Muscle of leg (tissue), 3 donors: ENCODE measurements at regions not wholly inside any gene's neighbourhood (a gene's known extent, or its start where the extent isn't known, plus 50 kb on each side); places are given as distances from the start of the nearest gene placed in this dataset.

Source experiments
- DNase-seq: peaks from one replicate; pipeline ENCODE4 v3.0.0; 2013
- H3K27ac ChIP-seq: one replicate; pipeline ENCODE4 v1.5.1; 2013; ENCODE audit warnings: mild to moderate bottlenecking, low read length, control low read depth
- H3K27me3 ChIP-seq: one replicate; pipeline ENCODE4 v1.6.1; 2013; ENCODE audit warnings: low read length; ENCODE audit not compliant: control insufficient read depth, insufficient read depth
- H3K36me3 ChIP-seq: one replicate; pipeline ENCODE4 v1.6.1; 2013; ENCODE audit warnings: low read length; ENCODE audit not compliant: control insufficient read depth, insufficient read depth
- H3K4me1 ChIP-seq: one replicate; pipeline ENCODE4 v1.6.1; 2013; ENCODE audit warnings: low read length; ENCODE audit not compliant: control insufficient read depth, insufficient read depth
- H3K4me3 ChIP-seq: one replicate; pipeline ENCODE4 v1.5.1; 2013; ENCODE audit warnings: low read length, control low read depth
- H3K9me3 ChIP-seq: replicated peaks from 2 replicates; pipeline ENCODE4 v1.6.1; 2013; ENCODE audit warnings: low read depth, low read length; ENCODE audit not compliant: control insufficient read depth
- WGBS: methylation state at CpG from one replicate; pipeline ENCODE4 v1.1.5; 2013; ENCODE audit warnings: missing lambda C conversion rate; ENCODE audit not compliant: insufficient coverage; 5-methylcytosine and 5-hydroxymethylcytosine counted together

DNA sequence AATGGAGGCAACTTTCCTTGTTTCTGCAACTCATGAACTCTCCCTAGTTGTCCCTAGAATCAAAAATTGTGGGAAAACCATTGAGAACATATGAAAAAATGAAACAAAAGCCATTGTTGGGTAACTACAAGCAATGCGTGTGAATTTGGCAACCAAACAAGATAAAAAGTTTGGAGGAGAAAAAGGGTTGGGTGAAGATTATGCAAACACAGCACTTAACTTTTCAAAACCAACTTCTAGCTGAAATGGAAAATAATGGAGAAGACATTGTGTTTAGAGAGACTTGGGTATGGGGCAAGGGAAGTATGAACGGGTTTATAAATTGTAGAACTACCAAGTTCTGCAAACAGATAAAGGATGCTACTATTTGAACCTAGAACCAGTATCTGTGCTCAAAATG is 89.0 kb upstream of the SVIL start:
- peaks cover 10% of the 10 kb centered on the region for H3K9me3 ChIP-seq
- WGBS, result no CpG with 5 or more reads among the region's 2 CpGs
- H3K36me3 ChIP-seq, result peaks cover 3% of the 10 kb centered on the region
- H3K27ac ChIP-seq, result peak overlapping the region; percentile 17
- H3K4me1 ChIP-seq, result peaks cover 17% of the 10 kb centered on the region
- no peak overlapping the region for H3K4me3 ChIP-seq
- no peaks in the 10 kb centered on the region for H3K27me3 ChIP-seq
- DNase-seq, result no peak

- no peak overlapping the region for H3K27ac ChIP-seq
- no peak overlapping the region for H3K4me3 ChIP-seq
- no CpG with 5 or more reads among the region's 4 CpGs for WGBS
- H3K27me3 ChIP-seq, result no peaks in the 10 kb centered on the region
- DNase-seq, result no peak
- peaks cover 10% of the 10 kb centered on the region for H3K9me3 ChIP-seq
- H3K4me1 ChIP-seq, result peaks cover 13% of the 10 kb centered on the region
- no peaks in the 10 kb centered on the region for H3K36me3 ChIP-seq
Observed at GRCh38 chr10:29722777-29723176, 88.0 kb upstream of the SVIL start.

- H3K36me3 ChIP-seq, result no peaks in the 10 kb centered on the region
- H3K27ac ChIP-seq, result no peak overlapping the region
- H3K4me3 ChIP-seq, result no peak overlapping the region
- H3K9me3 ChIP-seq, result peaks cover 10% of the 10 kb centered on the region
- peaks cover 3% of the 10 kb centered on the region for H3K4me1 ChIP-seq
- no peaks in the 10 kb centered on the region for H3K27me3 ChIP-seq
- no peak for DNase-seq
Observed at GRCh38 chr10:29720149-29720548, 85.4 kb upstream of the SVIL start.

DNA sequence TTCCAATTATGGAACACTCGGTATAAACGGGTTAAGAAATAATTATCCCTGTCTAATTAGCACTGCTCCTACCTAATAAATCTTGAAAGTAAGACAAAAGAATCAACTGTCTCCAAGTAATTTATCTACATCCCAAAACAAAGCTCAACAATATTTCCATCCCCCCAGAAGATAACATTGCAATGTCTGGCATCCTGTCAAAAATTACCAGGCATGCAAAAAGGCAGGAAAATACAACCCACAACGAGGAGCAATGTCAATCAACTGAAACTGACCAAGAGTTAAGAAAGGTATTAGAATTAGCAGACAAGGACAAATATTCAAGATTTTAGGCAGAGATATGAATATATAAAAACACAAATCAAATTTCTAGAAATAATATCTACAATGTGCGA is 84.5 kb upstream of the SVIL start:
- no peak overlapping the region for H3K4me3 ChIP-seq
- no CpG with 5 or more reads among the region's 4 CpGs for WGBS
- no peaks in the 10 kb centered on the region for H3K36me3 ChIP-seq
- no peak overlapping the region for H3K27ac ChIP-seq
- H3K4me1 ChIP-seq, result no peaks in the 10 kb centered on the region
- DNase-seq, result no peak
- peaks cover 10% of the 10 kb centered on the region for H3K9me3 ChIP-seq
- no peaks in the 10 kb centered on the region for H3K27me3 ChIP-seq

DNA sequence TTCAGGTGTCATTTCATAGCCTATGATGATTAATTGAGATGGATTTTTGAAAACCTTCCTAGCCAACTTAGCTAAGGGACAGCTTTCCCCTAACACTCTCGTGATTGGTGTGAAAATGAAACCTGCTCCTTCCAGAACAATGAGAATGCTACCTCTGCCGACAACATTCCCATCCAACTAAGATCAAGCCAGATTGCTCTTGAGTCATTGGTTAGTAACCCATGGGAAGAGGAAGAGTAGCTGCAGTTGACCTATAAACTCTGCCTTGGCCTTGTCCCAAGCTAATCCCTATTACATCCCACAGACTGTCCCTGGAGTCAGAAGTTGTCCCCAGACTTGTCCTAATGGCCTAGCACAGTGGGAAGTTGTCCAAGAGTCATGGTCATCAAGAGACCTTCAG is 80.5 kb upstream of the SVIL start:
- Histone ChIP-seq H3K9me3 (peaks cover 5% of the 10 kb centered on the region), H3K27me3 (no peaks in the 10 kb centered on the region), H3K4me3 (no peak overlapping the region), H3K4me1 (peaks cover 10% of the 10 kb centered on the region), H3K36me3 (no peaks in the 10 kb centered on the region), H3K27ac (no peak overlapping the region)
- no peak for DNase-seq
- 60% methylated on average over 1 of the region's 2 CpGs for WGBS

DNA sequence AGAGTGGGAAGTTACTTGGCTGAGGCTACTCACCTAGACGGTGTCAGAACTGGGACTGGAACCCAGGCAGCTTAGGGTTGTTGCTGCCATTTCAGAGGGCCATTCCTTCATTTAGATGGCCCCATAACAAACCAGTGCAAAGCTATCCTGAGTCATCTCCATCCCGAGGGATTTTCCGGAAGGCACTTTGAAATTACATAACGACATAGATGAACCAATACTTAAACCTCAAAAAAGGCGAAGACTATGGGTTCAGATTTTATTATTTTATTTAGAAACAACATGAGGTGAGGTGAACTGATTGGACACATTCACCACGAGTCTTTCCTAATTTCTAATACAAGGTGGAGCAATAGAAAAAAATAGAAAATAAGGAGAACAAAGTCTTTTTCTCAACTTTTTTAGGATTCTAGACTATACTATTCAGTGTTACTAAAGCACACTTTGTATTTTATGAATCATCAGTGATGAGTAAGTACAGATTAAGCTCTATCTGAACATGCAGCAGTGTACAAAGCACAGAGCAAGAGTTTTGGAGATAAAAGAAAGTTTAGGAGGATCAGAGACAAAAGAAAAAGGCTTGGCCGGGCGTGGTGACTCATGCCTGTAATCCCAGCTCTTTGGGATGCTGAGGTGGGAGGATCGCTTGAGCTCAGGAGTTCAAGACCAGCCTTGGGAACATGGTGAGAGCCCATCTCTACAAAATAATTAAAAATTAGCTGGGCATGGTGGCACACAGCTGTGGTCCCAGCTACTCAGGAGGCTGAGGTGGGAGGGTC is 79.5 kb upstream of the SVIL start:
- 70% methylated on average over 2 of the region's 9 CpGs for WGBS
- no peak overlapping the region for H3K27ac ChIP-seq
- DNase-seq, result no peak

DNA sequence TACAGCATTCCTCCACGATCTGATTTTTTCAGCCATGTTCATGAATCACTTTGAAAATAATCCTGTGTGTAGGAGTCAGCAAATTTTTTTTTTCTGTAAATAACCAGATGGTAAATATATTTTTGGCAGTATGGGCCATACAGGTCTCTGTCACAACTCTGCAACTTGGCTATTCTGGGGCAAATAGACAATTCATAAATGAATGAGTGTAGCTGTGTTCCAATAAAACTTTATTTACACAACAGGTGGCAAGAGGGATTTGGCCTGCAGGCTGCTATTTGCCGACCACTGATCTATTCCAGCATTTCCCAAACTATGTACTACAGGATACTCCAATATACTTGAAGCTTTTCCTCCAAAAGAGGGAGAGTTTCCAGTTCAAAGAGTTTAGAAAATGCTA is 78.7 kb upstream of the SVIL start:
- DNase-seq, result no peak
- H3K4me1 ChIP-seq, result peaks cover 13% of the 10 kb centered on the region
- no peaks in the 10 kb centered on the region for H3K9me3 ChIP-seq
- no CpG with 5 or more reads among the region's 2 CpGs for WGBS
- no peak overlapping the region for H3K4me3 ChIP-seq
- no peaks in the 10 kb centered on the region for H3K27me3 ChIP-seq
- no peak overlapping the region for H3K27ac ChIP-seq
- no peaks in the 10 kb centered on the region for H3K36me3 ChIP-seq

More for the DNA sequence above, 79.5 kb upstream of the SVIL start:
- Histone ChIP-seq H3K9me3 (no peaks in the 10 kb centered on the region), H3K4me3 (no peak overlapping the region), H3K36me3 (no peaks in the 10 kb centered on the region), H3K27me3 (no peaks in the 10 kb centered on the region), H3K4me1 (peaks cover 13% of the 10 kb centered on the region)

DNA sequence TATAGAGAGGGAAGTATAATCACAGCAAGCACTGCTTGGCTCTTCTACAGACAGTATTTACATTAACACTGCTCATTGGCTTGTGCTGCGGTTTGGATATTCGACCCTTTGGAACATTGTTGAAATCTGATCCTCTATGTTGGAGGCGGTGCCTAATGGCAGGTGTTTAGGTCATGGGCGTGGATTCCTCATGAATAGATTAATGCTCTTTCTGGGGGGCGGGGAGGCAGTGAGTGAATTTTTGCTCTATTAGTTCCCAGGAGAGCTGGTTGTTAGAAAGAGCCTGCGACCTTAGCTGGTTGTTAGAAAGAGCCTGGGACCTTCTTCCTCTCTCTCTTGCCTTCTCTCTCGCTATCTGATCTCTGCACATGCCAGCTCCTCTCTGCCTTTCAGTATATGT is 77.3 kb upstream of the SVIL start:
- Histone ChIP-seq H3K36me3 (no peaks in the 10 kb centered on the region), H3K4me3 (no peak overlapping the region), H3K4me1 (peaks cover 13% of the 10 kb centered on the region), H3K27ac (peak overlapping the region; percentile 60), H3K9me3 (no peaks in the 10 kb centered on the region), H3K27me3 (no peaks in the 10 kb centered on the region)
- WGBS, result 83% methylated on average over 2 of the region's 7 CpGs
- peak; percentile 78 for DNase-seq

DNA sequence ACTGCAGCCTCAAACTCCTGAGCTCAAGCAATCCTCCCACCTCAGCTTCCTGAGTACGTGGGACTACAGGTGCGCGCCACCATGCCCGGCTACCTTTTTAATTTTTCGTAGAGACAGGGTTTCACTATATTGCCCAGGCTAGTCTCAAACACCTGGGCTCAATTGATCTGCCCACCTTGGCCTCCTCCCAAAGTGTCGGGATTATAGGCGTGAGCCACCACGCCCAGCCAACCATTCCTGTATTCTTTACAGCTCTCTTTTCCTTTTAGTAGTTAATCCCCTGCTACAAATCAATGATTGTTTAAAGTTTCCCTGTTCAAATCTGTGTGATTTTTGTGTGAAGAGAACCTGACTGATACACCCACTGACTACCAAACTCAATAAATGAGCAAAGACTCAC is 75.4 kb upstream of the SVIL start:
- no peak for DNase-seq

GRCh38 chr10:29709484-29710002 is 74.8 kb upstream of the SVIL start:
- 80% methylated on average over 12 of the region's 13 CpGs for WGBS
- DNase-seq, result no peak
- no peak overlapping the region for H3K27ac ChIP-seq

More for the DNA sequence above, 75.4 kb upstream of the SVIL start:
- Histone ChIP-seq H3K4me3 (no peak overlapping the region), H3K4me1 (peaks cover 13% of the 10 kb centered on the region), H3K27ac (no peak overlapping the region), H3K9me3 (peaks cover 3% of the 10 kb centered on the region), H3K27me3 (no peaks in the 10 kb centered on the region), H3K36me3 (no peaks in the 10 kb centered on the region)
- WGBS, result 84% methylated on average over 6 of the region's 8 CpGs

More at GRCh38 chr10:29709484-29710002, 74.8 kb upstream of the SVIL start:
- H3K4me3 ChIP-seq, result no peak overlapping the region
- H3K36me3 ChIP-seq, result no peaks in the 10 kb centered on the region
- H3K4me1 ChIP-seq, result peaks cover 13% of the 10 kb centered on the region
- H3K9me3 ChIP-seq, result peaks cover 3% of the 10 kb centered on the region
- H3K27me3 ChIP-seq, result no peaks in the 10 kb centered on the region
